ENCODE measurements at regions not wholly inside any gene's neighbourhood (a gene's known extent, or its start where the extent isn't known, plus 50 kb on each side); places are given as distances from the start of the nearest gene placed in this dataset.
"Not testable (repeated sequence)": the region's sequence is repeated elsewhere in the genome, so short reads cannot be mapped to it uniquely, and the experiment has no call there.

DNA sequence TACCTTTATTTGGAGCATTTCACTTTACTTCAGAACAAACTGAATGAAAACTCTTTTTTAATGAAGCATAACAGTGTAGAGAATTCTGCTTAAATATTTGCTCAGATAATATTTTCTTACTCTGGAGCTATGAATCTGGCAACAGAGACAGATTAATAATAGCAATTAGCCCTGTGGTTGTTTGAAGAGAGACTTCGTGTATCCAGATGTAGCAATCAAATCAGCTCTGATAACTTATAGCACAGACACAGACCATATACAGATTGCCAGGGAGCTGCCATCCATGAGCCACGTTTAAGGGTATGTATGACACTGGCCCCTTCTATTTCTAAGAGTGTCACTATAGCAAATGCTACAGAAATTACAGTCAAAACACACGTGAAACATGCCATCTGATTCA is 146.6 kb downstream of the EXOC5 start:
- Histone ChIP-seq H2AFZ (peak overlapping the region; percentile 23), H3K9me3 (ENCODE audit: low read depth) (no peaks in the 10 kb centered on the region), H3K4me3 (no peak overlapping the region), H3K36me3 (replicated peaks; ENCODE audit: insufficient read depth, low read depth) (no peaks in the 10 kb centered on the region), H3K9me2 (replicated peaks; ENCODE audit: insufficient read depth) (no peaks in the 10 kb centered on the region), H3K4me1 (ENCODE audit: insufficient read depth) (no peaks in the 10 kb centered on the region), H3K27ac (peak overlapping the region; percentile 37), H3K79me2 (no peaks in the 10 kb centered on the region), H3K4me2 (no peak overlapping the region), H4K20me1 (ENCODE audit: insufficient read depth, poor library complexity, severe bottlenecking) (no peaks in the 10 kb centered on the region), H3K27me3 (no peaks in the 10 kb centered on the region)
- WGBS (ENCODE audit: low lambda C conversion rate, missing lambda C conversion rate), result 45% methylated on average over 3 of the region's 3 CpGs
- DNase-seq (ENCODE audit: low spot score), result no peak
- TF ChIP-seq EZH2 (IDR thresholded peaks at IDR 0.05; ENCODE audit: borderline replicate concordance) (no peak), EZH2phosphoT487 (IDR thresholded peaks at IDR 0.05; ENCODE audit: low read depth, severe bottlenecking, unreplicated experiment) (no peak)
- TF ChIP-seq, protein P1, sequence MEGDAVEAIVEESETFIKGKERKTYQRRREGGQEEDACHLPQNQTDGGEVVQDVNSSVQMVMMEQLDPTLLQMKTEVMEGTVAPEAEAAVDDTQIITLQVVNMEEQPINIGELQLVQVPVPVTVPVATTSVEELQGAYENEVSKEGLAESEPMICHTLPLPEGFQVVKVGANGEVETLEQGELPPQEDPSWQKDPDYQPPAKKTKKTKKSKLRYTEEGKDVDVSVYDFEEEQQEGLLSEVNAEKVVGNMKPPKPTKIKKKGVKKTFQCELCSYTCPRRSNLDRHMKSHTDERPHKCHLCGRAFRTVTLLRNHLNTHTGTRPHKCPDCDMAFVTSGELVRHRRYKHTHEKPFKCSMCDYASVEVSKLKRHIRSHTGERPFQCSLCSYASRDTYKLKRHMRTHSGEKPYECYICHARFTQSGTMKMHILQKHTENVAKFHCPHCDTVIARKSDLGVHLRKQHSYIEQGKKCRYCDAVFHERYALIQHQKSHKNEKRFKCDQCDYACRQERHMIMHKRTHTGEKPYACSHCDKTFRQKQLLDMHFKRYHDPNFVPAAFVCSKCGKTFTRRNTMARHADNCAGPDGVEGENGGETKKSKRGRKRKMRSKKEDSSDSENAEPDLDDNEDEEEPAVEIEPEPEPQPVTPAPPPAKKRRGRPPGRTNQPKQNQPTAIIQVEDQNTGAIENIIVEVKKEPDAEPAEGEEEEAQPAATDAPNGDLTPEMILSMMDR (IDR thresholded peaks at IDR 0.05; ENCODE audit: poor library complexity), result no peak

DNA sequence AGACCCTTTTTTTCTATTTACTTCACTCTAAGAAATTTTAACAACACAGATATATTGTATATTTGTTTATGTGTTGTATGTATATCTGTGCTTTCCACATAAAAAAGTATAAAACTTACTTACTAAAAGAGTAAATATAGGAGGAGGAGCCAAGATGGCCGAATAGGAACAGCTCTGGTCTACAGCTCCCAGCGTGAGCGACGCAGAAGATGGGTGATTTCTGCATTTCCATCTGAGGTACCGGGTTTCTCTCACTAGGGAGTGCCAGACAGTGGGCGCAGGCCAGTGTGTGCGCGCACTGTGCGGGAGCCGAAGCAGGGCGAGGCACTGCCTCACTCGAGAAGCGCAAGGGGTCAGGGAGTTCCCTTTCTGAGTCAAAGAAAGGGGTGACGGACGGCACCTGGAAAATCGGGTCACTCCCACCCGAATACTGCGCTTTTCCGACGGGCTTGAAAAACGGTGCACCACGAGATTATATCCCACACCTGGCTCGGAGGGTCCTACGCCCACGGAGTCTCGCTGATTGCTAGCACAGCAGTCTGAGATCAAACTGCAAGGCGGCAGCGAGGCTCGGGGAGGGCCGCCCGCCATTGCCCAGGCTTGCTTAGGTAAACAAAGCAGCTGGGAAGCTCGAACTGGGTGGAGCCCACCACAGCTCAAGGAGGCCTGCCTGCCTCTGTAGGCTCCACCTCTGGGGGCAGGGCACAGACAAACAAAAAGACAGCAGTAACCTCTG is 156.5 kb downstream of the EXOC5 start:
- not testable (repeated sequence) for H3K9me3 ChIP-seq (ENCODE audit: low read depth); H3K36me3 ChIP-seq (replicated peaks; ENCODE audit: insufficient read depth, low read depth); H3K4me1 ChIP-seq (ENCODE audit: insufficient read depth); H4K20me1 ChIP-seq (ENCODE audit: insufficient read depth, poor library complexity, severe bottlenecking); H3K27me3 ChIP-seq; H3K9me2 ChIP-seq (replicated peaks; ENCODE audit: insufficient read depth); DNase-seq (ENCODE audit: low spot score); H3K79me2 ChIP-seq
- WGBS (ENCODE audit: low lambda C conversion rate, missing lambda C conversion rate), result 25% methylated on average over 14 of the region's 32 CpGs
- peak overlapping the region; percentile 34 for H3K4me3 ChIP-seq
- H2AFZ ChIP-seq, result peak overlapping the region; percentile 88
- peak overlapping the region; percentile 69 for H3K4me2 ChIP-seq
- peak overlapping the region; percentile 91 for H3K27ac ChIP-seq

DNA sequence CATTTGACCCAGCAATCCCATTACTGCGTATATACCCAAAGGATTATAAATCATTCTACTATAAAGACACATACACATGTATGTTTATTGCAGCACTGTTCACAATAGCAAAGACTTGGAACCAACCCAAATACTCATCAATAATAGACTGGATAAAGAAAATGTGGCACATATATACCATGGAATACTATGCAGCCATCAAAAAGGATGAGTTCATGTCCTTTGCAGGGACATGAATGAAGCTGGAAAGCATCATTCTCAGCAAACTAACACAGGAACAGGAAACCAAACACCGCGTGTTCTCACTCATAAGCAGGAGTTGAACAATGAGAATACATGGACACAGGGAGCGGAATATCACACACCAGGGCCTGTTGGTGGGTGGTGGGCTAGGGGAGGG is 158.3 kb downstream of the EXOC5 start:
- not testable (repeated sequence) for H3K4me3 ChIP-seq; DNase-seq (ENCODE audit: low spot score); H3K27me3 ChIP-seq; H3K4me1 ChIP-seq (ENCODE audit: insufficient read depth); H3K79me2 ChIP-seq; H3K36me3 ChIP-seq (replicated peaks; ENCODE audit: insufficient read depth, low read depth); H3K27ac ChIP-seq; H3K4me2 ChIP-seq; H3K9me3 ChIP-seq (ENCODE audit: low read depth); H4K20me1 ChIP-seq (ENCODE audit: insufficient read depth, poor library complexity, severe bottlenecking); H3K9me2 ChIP-seq (replicated peaks; ENCODE audit: insufficient read depth); H2AFZ ChIP-seq
- 92% methylated on average over 4 of the region's 4 CpGs for WGBS (ENCODE audit: low lambda C conversion rate, missing lambda C conversion rate)

DNA sequence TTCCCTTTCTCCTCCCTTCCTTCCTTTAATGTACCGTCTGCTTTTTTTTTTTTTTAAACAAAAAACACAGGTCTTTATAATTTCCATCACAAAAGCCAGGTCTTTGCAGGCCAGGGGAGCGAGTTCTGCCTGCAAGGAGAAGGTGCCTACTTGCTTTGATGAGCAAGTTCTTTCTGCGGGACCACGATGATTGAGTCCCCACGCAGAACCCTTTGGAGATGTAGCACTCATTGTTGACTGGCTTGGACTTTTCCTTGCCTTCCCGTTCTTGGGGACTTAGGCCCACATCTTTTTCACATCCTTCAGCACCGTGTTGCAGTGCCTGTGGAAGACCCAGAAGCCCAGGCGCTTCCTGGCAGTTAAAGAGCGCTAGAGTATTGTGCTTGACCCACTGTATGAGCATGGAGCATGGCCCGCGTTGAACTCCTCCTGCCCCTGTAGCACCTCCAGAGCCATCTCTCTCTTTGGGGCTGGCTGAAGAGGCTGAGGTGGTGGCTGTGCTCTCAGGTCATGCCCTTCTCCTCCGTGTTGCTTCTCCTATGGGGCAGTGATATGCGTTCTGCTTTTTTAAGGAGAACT is 177.6 kb downstream of the EXOC5 start:
- H4K20me1 ChIP-seq (ENCODE audit: insufficient read depth, poor library complexity, severe bottlenecking), result no peaks in the 10 kb centered on the region
- no peaks in the 10 kb centered on the region for H3K79me2 ChIP-seq
- no peaks in the 10 kb centered on the region for H3K27me3 ChIP-seq
- H3K4me3 ChIP-seq, result no peak overlapping the region
- no peak overlapping the region for H3K4me2 ChIP-seq
- no peak for DNase-seq (ENCODE audit: low spot score)
- TF ChIP-seq EZH2phosphoT487 (IDR thresholded peaks at IDR 0.05; ENCODE audit: low read depth, severe bottlenecking, unreplicated experiment) (no peak), EZH2 (IDR thresholded peaks at IDR 0.05; ENCODE audit: borderline replicate concordance) (no peak)
- TF ChIP-seq, protein P1 (IDR thresholded peaks at IDR 0.05; ENCODE audit: poor library complexity), result no peak
- H3K27ac ChIP-seq, result no peak overlapping the region
- H3K9me3 ChIP-seq (ENCODE audit: low read depth), result no peaks in the 10 kb centered on the region
- H3K36me3 ChIP-seq (replicated peaks; ENCODE audit: insufficient read depth, low read depth), result no peaks in the 10 kb centered on the region
- no peak overlapping the region for H2AFZ ChIP-seq
- H3K4me1 ChIP-seq (ENCODE audit: insufficient read depth), result no peaks in the 10 kb centered on the region
- no peaks in the 10 kb centered on the region for H3K9me2 ChIP-seq (replicated peaks; ENCODE audit: insufficient read depth)
- WGBS (ENCODE audit: low lambda C conversion rate, missing lambda C conversion rate), result 82% methylated on average over 13 of the region's 13 CpGs

All from hepatocyte (in vitro differentiated cells).